KMS-11 (cell line): ENCODE measurements at regions not wholly inside any gene's neighbourhood (a gene's known extent, or its start where the extent isn't known, plus 50 kb on each side); places are given as distances from the start of the nearest gene placed in this dataset.

Experiments
- H2AFZ ChIP-seq: fragments of 200-600 bp; sonication (generic); 2 replicates; pipeline ENCODE4 v1.6.1; 2016; ENCODE audit warnings: antibody characterized with exemption, mixed run types, low read depth
- H3K27ac ChIP-seq: fragments of 200-600 bp; sonication (generic); 2 replicates; pipeline ENCODE4 v1.6.1; 2016; ENCODE audit warnings: mild to moderate bottlenecking, mixed run types
- H3K27me3 ChIP-seq: fragments of 200-600 bp; sonication (generic); 2 replicates; pipeline ENCODE4 v1.6.1; 2017; ENCODE audit warnings: mild to moderate bottlenecking, low read depth, mixed run types, moderate library complexity; ENCODE audit not compliant: insufficient read depth
- H3K36me3 ChIP-seq: fragments of 200-600 bp; sonication (generic); 2 replicates; pipeline ENCODE4 v1.6.1; 2017; ENCODE audit warnings: mild to moderate bottlenecking, mixed run types; ENCODE audit not compliant: insufficient read depth
- H3K4me1 ChIP-seq: fragments of 200-600 bp; sonication (generic); 2 replicates; pipeline ENCODE4 v1.6.1; 2016; ENCODE audit warnings: mild to moderate bottlenecking, low read depth, mixed run types; ENCODE audit not compliant: poor library complexity, severe bottlenecking
- H3K4me2 ChIP-seq: fragments of 200-600 bp; sonication (generic); 2 replicates; pipeline ENCODE4 v1.7.0; 2016; ENCODE audit warnings: mild to moderate bottlenecking, mixed run types
- H3K4me3 ChIP-seq: fragments of 200-600 bp; sonication (generic); IDR thresholded peaks from 2 replicates; pipeline ENCODE4 v1.6.1; 2017; ENCODE audit warnings: low read depth, low read length, mixed read lengths; ENCODE audit not compliant: insufficient read depth
- H3K79me2 ChIP-seq: fragments of 200-600 bp; sonication (generic); 2 replicates; pipeline ENCODE4 v1.6.1; 2016; ENCODE audit warnings: low read depth, mixed run types; ENCODE audit not compliant: insufficient read depth
- H3K9ac ChIP-seq: fragments of 200-600 bp; sonication (generic); 2 replicates; pipeline ENCODE4 v1.6.1; 2016; ENCODE audit warnings: mild to moderate bottlenecking, mixed run types
- H4K20me1 ChIP-seq: fragments of 200-600 bp; sonication (generic); 2 replicates; pipeline ENCODE4 v1.6.1; 2016; ENCODE audit warnings: mild to moderate bottlenecking, mixed run types; ENCODE audit not compliant: insufficient read depth
- CTCF ChIP-seq: fragments of 200-600 bp; sonication (generic); conservative IDR thresholded peaks from 2 replicates; pipeline ENCODE4 v1.6.1; 2017; ENCODE audit warnings: low read depth, mild to moderate bottlenecking, antibody characterized with exemption, low read length, moderate library complexity, mixed read lengths

DNA sequence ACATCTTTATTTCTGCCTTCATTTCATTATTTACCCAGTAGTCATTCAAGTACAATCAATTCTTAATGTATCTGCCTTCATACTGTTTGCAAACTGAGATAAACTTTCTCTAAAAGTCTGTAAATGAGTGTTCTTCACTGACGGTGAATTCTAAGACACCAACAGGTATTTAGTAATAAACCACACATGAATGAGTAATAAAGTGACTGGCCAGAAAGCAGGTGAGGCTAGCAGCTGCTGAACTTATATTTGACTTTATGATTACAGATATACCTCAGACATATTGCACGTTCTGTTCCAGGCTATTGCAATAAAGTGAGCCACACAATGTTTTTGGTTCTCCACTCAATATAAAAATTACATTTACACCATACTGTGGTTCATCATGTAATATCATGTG lies 1894.0 kb upstream of the RAG2 start:
- Histone ChIP-seq H3K9ac (no peak overlapping the region), H3K36me3 (no peaks in the 10 kb centered on the region), H3K4me2 (no peak overlapping the region), H3K4me3 (no peak overlapping the region), H3K27me3 (no peaks in the 10 kb centered on the region), H4K20me1 (no peaks in the 10 kb centered on the region), H2AFZ (no peak overlapping the region), H3K4me1 (no peaks in the 10 kb centered on the region), H3K79me2 (no peaks in the 10 kb centered on the region), H3K27ac (no peak overlapping the region)
- no peak for TF ChIP-seq CTCF

GRCh38 chr11:38481391-38481790 lies 1883.4 kb upstream of the RAG2 start:
- Histone ChIP-seq H3K4me2 (no peak overlapping the region), H2AFZ (no peak overlapping the region), H3K9ac (no peak overlapping the region), H3K4me1 (no peaks in the 10 kb centered on the region), H3K36me3 (no peaks in the 10 kb centered on the region), H3K27me3 (no peaks in the 10 kb centered on the region), H4K20me1 (no peaks in the 10 kb centered on the region), H3K79me2 (no peaks in the 10 kb centered on the region), H3K27ac (no peak overlapping the region), H3K4me3 (no peak overlapping the region)
- TF ChIP-seq CTCF, result no peak

DNA sequence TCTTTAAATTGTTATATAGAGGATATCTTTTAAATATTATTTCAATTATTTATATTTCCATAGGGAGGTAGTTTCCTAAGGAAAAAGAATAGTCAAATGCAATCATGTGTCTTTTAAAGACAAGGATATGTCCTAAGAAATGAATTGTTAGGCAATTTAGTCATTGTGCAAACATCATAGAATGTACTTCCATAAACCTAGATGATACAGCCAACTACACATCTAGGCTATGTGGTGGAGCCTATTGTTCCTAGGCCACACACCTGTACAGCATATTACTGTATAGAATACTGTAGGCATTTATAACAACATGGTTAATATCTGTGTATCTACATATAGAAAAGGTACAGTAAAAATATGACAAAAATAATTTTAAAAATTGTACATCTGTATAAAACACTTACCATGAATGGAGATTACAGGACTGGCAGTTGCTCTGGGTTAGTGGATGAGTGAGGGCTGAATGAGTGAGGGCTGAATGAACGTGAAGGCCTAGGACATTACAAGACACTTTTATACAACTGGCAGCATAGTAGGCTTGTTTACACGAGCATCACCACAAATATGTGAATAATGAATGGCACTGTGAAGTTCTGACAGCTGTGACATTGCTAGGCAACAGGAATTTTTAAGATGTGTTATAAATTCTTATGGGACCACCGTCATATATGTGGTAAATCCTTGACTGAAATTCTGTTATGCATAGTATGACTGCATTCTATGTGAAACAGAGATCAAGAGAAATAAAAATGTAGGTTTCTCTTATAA lies 1879.0 kb upstream of the RAG2 start:
- Histone ChIP-seq H4K20me1 (no peaks in the 10 kb centered on the region), H3K27me3 (no peaks in the 10 kb centered on the region), H3K4me3 (no peak overlapping the region), H2AFZ (no peak overlapping the region), H3K4me1 (no peaks in the 10 kb centered on the region), H3K4me2 (no peak overlapping the region), H3K9ac (no peak overlapping the region), H3K36me3 (no peaks in the 10 kb centered on the region), H3K79me2 (no peaks in the 10 kb centered on the region), H3K27ac (no peak overlapping the region)
- TF ChIP-seq CTCF, result no peak

- H2AFZ ChIP-seq, result no peak overlapping the region
- no peaks in the 10 kb centered on the region for H3K4me1 ChIP-seq
- no peak for TF ChIP-seq CTCF
- H3K36me3 ChIP-seq, result no peaks in the 10 kb centered on the region
- H3K27me3 ChIP-seq, result no peaks in the 10 kb centered on the region
- H4K20me1 ChIP-seq, result no peaks in the 10 kb centered on the region
- no peak overlapping the region for H3K27ac ChIP-seq
- no peak overlapping the region for H3K4me2 ChIP-seq
- H3K9ac ChIP-seq, result no peak overlapping the region
- no peak overlapping the region for H3K4me3 ChIP-seq
- no peaks in the 10 kb centered on the region for H3K79me2 ChIP-seq
Observed at GRCh38 chr11:38461751-38462150, 1863.7 kb upstream of the RAG2 start.
